Stimulated activated CD4-positive, alpha-beta T cell treated with anti-CD3 and anti-CD28 coated beads, Interleukin-1b, Interleukin-23, amount 100 ng/mL, for 1 hour (primary cell): ENCODE measurements at regions not wholly inside any gene's neighbourhood (a gene's known extent, or its start where the extent isn't known, plus 50 kb on each side); places are given as distances from the start of the nearest gene placed in this dataset.

Experiments
- DNase-seq, 2 donors: peaks; one replicate each; pipeline ENCODE4 v3.0.0-alpha.2; 2020; ENCODE audit warnings: low read depth in 2 of 2

- DNase-seq = no peak
Observed at GRCh38 chr4:53693909-53694308, 102.6 kb upstream of the LNX1 start.

- DNase-seq = no peak
Observed at GRCh38 chr4:53693408-53693807, 102.1 kb upstream of the LNX1 start.

- no peak for DNase-seq
Observed at GRCh38 chr4:53688186-53688790, 97.0 kb upstream of the LNX1 start.

DNA sequence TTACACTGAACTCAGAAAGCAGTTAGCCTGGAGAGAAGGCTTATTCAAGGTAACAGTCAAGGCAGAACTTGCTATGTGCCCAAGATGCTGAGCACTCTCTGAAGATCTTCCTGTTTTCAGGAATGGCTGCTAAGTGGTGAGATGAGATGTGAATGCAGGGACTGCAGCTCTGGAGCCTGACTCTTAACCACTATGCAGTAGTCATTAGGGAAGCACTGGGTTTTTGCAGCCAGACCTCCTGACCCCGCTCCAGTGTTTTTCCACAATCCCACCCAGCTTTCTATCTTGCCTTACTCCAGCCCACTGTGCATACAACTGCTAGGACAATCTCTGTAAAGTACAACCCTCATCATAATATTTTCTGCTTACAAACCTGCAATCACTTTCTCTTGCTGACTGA, 95.2 kb upstream of the LNX1 start:
- no peak for DNase-seq

DNA sequence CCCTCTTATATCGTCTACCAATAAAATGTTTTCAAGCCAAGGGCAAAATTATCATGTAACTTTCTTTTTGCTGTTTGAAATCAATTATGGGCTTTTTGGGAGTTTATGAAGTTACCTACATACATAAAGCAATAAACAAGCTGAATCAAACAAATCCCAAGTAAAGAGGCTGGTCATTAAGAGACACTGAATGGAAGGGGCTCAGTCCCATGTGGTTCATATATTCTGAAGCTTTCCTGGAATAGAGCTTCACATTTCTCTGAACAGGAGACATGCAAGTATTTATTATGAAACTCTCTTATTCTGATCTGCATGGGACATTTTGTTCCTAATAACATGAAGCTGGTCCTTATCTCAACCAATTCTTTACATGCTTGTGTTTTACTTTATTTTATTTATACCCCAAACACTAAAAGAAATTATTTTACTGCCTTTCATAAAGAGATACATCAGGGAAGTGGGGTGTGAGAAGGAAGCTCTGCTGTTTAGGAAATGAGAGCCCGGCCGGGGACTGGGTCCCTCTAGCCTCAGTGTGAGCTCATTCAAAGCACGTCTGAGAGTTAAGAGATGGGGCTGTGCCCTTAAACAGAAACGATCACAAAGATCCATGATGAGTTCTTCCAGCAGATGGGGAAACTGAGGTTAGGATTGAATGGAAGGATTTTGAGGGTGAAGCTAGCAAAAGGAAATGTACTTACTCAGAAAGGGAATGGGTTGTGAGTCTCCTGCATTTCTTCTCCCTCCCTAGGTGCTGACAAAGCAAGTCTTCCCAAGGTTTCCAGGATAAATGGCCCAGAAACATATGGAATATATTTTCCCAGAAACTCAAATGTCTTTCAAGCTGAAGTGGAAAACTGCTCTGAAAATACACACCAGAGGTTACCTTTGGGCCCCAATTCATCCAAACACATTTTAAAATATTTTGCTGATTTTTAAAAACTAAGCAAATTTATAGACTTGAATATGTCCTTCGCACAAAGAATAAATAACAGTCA, 93.1 kb upstream of the LNX1 start:
- no peak for DNase-seq

DNA sequence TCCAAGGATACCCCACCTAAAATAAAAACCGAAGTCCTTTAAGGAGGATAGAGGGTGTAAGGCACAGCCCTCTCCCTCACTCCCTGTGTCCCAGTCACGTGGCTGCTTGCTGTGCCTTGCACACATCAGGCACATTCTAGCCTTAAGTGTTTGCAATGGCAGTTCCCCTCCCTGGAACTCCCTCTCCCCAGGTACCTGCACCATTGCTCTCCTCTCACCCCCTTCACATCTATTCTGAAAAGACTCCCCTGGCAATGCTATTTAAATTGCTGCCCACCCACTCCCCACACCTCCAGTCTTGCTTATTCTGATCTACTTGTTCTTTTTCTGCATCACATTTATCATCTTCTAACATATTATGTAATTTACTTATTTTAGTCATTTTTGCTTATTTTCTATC, 91.6 kb upstream of the LNX1 start:
- no peak for DNase-seq

GRCh38 chr4:53682196-53682595, 90.9 kb upstream of the LNX1 start:
- no peak for DNase-seq

DNA sequence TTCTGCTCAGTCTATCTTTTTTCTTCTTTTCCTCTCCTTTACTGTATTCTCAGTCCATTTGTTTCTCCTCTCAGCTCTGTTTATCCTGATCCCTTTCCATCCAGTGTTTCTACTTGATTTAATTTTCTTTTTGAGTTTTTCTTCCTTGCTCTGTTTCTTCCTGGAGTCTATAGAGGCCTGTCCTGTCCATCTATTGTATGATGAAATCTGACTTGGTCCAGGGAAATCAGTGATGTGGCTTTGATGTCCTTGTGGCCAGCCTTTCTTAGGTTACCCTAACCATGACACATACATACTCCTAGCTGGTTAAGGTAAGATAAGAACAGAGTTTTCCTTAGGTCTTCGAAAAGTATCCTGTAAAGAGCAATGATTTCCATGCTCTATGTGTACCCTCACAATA, 89.3 kb upstream of the LNX1 start:
- no peak for DNase-seq

DNA sequence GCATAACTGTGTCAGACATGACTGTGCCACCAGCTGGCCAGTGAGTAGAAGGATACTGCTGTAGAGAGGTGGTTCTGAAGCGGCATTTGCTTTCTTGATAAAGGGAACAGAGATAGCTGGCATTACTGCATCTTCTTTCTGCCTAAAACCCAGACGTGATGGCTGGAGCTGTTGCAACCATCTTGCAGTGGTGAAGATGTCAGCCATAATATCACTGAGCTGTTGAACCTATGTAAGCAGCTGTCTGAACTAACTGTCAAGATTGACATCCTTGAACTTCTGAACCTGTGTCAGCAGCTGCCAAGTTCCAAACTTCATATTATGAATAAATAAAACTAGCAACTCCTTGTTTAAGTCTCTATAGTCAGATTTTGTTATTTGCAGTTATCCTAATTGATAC, 88.9 kb upstream of the LNX1 start:
- DNase-seq = no peak

DNA sequence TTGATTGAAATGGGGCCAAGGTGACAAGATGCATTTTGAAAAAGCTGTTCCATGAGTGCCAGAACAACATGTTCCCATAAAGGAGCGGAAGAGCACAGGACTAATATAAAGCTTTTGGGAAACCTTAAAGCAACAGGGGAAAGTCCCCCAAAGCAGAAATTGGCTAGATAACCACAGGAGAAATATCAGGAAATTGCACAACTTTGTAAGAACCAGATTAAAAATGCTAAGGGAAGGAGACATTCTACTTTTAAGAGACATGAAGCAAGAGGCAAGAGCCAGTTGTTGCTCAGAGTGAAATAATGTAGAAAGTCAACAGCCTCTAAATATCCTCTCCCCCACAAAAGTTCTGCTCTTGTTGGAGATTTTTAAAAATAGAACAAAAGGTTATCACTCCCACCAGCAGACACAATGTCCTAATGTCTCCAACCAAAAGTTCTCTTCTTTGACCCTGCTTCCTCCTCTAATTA, 85.2 kb upstream of the LNX1 start:
- no peak for DNase-seq

- DNase-seq = no peak
Observed at GRCh38 chr4:53674903-53675302, 83.6 kb upstream of the LNX1 start.

DNA sequence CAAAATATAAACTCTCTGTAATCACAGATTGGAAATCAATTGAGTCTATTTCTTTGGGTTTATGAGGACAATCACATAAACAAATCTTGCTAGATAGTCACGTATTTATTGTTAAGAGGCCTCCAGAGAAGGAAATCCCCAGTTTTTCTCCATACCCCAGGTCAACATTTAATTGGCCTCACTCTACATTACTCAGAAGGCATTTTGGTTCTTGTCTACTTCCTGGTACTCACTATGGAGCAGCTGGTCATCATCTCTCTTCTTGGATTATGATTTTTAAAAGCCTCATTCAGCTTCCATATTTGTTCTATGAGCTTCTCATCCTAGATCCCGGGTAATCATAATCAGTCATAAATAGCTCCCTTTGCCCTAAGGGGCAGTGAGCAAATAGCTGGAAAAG, 81.6 kb upstream of the LNX1 start:
- DNase-seq = no peak

- DNase-seq = no peak
Observed at GRCh38 chr4:53671757-53672156, 80.5 kb upstream of the LNX1 start.

DNA sequence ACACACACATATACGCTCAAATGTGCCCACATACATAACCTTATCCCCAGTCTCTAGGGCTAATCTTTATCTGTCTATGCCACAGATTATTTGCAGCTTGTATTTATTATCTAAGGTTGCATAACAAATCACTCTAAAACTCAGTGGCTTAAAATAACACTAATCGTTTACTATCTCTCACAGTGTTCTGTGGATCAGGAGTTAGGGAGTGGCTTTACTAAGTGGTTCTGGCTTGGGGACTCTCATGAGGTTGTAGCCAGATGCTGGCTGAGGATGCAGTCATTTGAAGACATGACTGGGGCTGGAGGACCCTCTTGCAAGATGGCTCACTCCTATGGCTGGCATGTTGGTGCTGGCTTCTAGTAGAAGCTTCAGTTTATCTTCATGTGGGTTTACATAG, 68.5 kb upstream of the LNX1 start:
- DNase-seq = no peak

- DNase-seq = no peak
Observed at GRCh38 chr4:53659112-53659511, 67.8 kb upstream of the LNX1 start.

DNA sequence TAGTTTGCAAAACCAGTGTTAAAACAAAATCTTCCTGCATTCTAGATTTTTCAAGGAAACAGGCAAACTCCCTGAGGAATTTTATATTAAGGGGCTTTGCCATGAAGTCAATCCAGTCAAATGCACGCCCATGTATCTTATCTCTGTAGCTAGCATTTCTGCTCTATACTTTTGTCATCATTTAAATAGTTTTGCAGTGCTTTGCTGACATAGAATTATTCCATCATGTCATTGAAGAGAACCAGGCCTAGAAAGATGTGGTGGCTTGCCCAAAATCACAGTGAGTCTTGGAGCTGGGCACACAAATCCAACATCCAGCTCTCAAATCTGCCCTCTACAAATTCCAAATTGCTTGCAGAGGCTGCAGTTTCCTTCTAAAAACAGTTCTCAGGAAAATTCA, 66.7 kb upstream of the LNX1 start:
- DNase-seq = no peak

DNA sequence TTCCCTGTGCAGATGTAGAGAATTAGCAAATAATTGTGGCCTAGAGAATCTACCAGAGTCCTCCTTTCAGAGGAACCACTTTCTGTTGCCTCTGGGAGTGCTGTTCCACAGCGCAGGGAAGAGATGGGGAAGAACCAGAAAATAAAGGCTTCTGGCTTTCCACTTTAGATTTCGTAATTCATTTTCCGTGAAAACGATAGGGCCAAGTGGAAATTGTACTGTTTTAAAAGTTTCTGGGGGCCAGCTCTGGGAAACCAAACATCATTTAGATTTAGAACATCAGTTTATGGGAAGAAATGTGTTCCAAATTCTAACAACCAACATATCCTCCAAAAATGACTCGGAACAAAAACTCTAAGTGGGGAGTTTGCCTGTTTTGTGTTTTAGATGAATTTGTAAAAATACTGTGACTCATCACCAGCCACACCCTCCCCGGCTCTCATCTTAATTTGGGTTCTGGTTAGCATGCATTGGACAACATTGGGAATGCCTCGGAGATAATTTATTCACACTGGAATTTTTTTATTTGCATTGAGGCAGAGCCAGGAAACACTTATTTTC, 65.2 kb upstream of the LNX1 start:
- DNase-seq = no peak

DNA sequence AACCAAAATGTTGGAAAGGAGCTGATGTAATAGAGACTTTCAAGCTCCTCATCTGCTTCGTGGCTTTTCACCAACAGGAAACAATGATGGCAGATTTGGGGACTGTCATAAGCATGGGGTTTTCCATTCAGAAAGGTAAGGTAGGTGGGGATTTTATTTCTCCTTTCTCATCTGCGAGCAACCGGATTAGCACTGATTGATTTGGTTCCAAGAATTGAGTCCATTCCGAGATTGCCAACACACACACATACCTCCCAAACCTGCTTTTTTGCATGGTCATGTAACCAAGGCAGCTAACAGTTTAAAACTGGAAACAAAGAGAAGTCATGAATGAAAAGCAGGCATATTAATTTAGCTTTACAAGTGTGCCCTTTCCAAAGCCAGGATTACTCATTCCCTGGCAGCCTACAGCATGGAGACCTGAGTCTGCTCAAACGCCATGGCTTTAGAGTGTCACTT, 63.0 kb upstream of the LNX1 start:
- DNase-seq = no peak

DNA sequence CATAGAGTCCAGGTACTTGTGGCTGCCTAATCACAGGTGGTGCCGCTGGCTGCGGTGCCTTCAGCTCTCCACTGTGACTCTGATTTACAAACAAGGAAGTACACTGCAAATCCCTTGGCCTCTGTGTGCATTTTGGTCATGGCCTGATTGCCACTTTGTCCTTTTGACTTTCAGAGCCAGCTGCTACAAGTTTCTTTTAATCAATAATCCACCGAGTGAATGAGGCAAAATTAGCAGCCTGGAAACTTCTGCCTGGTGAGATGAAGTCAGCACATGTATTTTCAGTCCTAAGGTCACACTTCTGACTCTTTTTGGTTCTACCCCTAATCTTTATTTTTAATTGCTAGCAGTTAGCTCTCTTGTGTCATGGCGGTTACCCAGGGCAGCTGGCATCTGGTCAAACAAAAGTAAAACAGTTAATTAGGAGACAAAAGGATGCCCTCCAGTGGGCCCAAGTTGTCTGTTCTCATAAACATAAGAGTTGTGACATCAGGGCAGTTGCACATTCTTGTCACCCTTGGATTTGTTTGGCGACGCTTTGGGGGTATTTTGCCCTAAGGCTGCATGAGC, 62.3 kb upstream of the LNX1 start:
- no peak for DNase-seq

GRCh38 chr4:53651156-53651735, 60.0 kb upstream of the LNX1 start:
- DNase-seq = no peak

GRCh38 chr4:53649357-53649756, 58.1 kb upstream of the LNX1 start:
- no peak for DNase-seq

GRCh38 chr4:53647547-53647946, 56.3 kb upstream of the LNX1 start:
- no peak for DNase-seq
